ENCODE measurements at regions not wholly inside any gene's neighbourhood (a gene's known extent, or its start where the extent isn't known, plus 50 kb on each side); places are given as distances from the start of the nearest gene placed in this dataset.

DNA sequence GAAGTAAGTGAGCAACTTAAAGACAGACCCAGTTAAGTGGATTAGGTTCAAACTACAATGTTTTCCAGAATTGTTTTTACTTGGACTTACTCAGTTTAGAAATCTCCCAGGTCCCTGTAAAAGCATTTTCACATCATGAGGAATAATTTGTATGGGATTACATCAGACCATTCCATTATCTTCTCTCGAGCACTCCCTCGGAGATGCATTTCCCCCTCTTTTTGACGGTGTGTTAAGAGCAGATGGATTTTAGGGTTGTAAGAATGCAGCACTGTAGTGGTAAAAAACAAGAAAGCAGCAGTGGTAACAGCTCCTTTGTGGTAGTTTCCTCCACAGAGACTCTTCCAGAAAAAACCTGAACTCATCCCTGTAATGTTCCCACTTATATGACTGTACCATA, 488.4 kb downstream of the BCAT1 start:
- TF ChIP-seq, protein P1, sequence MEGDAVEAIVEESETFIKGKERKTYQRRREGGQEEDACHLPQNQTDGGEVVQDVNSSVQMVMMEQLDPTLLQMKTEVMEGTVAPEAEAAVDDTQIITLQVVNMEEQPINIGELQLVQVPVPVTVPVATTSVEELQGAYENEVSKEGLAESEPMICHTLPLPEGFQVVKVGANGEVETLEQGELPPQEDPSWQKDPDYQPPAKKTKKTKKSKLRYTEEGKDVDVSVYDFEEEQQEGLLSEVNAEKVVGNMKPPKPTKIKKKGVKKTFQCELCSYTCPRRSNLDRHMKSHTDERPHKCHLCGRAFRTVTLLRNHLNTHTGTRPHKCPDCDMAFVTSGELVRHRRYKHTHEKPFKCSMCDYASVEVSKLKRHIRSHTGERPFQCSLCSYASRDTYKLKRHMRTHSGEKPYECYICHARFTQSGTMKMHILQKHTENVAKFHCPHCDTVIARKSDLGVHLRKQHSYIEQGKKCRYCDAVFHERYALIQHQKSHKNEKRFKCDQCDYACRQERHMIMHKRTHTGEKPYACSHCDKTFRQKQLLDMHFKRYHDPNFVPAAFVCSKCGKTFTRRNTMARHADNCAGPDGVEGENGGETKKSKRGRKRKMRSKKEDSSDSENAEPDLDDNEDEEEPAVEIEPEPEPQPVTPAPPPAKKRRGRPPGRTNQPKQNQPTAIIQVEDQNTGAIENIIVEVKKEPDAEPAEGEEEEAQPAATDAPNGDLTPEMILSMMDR (conservative IDR thresholded peaks at IDR 0.05; ENCODE audit: low read depth, low read length): no peak
- TF ChIP-seq POLR2A (IDR thresholded peaks at IDR 0.05; ENCODE audit: low read depth, low read length) (no peak), CEBPB (IDR thresholded peaks at IDR 0.05; ENCODE audit: low read depth, low read length) (no peak), RAD21 (IDR thresholded peaks at IDR 0.05; ENCODE audit: low read length) (no peak), RCOR1 (IDR thresholded peaks at IDR 0.05; ENCODE audit: insufficient replicate concordance, low read length) (no peak), MAFK (IDR thresholded peaks at IDR 0.05; ENCODE audit: low read depth, low read length) (no peak), MXI1 (IDR thresholded peaks at IDR 0.05; ENCODE audit: borderline replicate concordance, low read depth, low read length) (no peak), CHD1 (IDR thresholded peaks at IDR 0.05; ENCODE audit: low read depth, low read length) (no peak), MAZ (IDR thresholded peaks at IDR 0.05; ENCODE audit: borderline replicate concordance, low read depth, low read length) (no peak)
- TF ChIP-seq, protein P2, sequence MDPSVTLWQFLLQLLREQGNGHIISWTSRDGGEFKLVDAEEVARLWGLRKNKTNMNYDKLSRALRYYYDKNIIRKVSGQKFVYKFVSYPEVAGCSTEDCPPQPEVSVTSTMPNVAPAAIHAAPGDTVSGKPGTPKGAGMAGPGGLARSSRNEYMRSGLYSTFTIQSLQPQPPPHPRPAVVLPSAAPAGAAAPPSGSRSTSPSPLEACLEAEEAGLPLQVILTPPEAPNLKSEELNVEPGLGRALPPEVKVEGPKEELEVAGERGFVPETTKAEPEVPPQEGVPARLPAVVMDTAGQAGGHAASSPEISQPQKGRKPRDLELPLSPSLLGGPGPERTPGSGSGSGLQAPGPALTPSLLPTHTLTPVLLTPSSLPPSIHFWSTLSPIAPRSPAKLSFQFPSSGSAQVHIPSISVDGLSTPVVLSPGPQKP (IDR thresholded peaks at IDR 0.05; ENCODE audit: borderline replicate concordance, low read depth, low read length): no peak
- TF ChIP-seq, protein P3, sequence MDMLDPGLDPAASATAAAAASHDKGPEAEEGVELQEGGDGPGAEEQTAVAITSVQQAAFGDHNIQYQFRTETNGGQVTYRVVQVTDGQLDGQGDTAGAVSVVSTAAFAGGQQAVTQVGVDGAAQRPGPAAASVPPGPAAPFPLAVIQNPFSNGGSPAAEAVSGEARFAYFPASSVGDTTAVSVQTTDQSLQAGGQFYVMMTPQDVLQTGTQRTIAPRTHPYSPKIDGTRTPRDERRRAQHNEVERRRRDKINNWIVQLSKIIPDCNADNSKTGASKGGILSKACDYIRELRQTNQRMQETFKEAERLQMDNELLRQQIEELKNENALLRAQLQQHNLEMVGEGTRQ (IDR thresholded peaks at IDR 0.05; ENCODE audit: low read depth, low read length): no peak

Data from IMR-90 (cell line).